ENCODE measurements at regions not wholly inside any gene's neighbourhood (a gene's known extent, or its start where the extent isn't known, plus 50 kb on each side); places are given as distances from the start of the nearest gene placed in this dataset.
"Not testable (repeated sequence)": the region's sequence is repeated elsewhere in the genome, so short reads cannot be mapped to it uniquely, and the experiment has no call there.

- Histone ChIP-seq H3K4me3 (ENCODE audit: low read depth, low read length) (peak overlapping the region; percentile 59), H3K36me3 (ENCODE audit: control insufficient read depth, insufficient read depth, low read length) (no peaks in the 10 kb centered on the region), H3K9ac (ENCODE audit: low read depth, low read length) (no peak overlapping the region), H3K27ac (ENCODE audit: low read depth, low read length) (no peak overlapping the region), H3K27me3 (ENCODE audit: control insufficient read depth, insufficient read depth, low read length) (peaks cover 38% of the 10 kb centered on the region), H3K9me3 (ENCODE audit: control insufficient read depth, insufficient read depth, low read length) (no peaks in the 10 kb centered on the region), H3K4me1 (ENCODE audit: control insufficient read depth, insufficient read depth, low read length) (no peaks in the 10 kb centered on the region)
Observed at GRCh38 chr13:25018729-25019115, 77.2 kb upstream of the PABPC3 start.

- H3K4me1 ChIP-seq (ENCODE audit: control insufficient read depth, insufficient read depth, low read length); H3K36me3 ChIP-seq (ENCODE audit: control insufficient read depth, insufficient read depth, low read length); H3K27ac ChIP-seq (ENCODE audit: low read depth, low read length); H3K9ac ChIP-seq (ENCODE audit: low read depth, low read length); H3K4me3 ChIP-seq (ENCODE audit: low read depth, low read length); H3K9me3 ChIP-seq (ENCODE audit: control insufficient read depth, insufficient read depth, low read length): not testable (repeated sequence)
- peaks cover 38% of the 10 kb centered on the region for H3K27me3 ChIP-seq (ENCODE audit: control insufficient read depth, insufficient read depth, low read length)
Observed at GRCh38 chr13:25019741-25020140, 76.2 kb upstream of the PABPC3 start.

DNA sequence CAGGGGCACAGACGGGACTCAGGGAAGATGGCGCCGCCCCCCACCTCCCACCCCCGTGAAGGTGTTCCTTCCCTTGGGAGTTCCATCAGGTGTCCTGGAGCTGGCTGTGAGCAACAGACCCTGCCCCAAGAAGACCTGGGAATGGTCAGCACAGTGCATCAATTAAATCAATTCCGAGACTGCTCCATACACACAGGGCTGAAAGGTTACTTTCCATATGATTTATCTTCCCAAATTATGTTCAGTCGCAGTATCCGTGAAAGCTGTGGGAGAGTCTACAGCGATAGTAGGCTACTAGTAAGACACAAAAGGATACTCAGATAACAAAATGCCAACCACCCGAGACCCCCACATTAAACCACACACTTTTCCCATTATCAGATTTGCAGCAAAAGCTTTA, 71.8 kb upstream of the PABPC3 start:
- Histone ChIP-seq H3K36me3 (ENCODE audit: control insufficient read depth, insufficient read depth, low read length) (no peaks in the 10 kb centered on the region), H3K4me1 (ENCODE audit: control insufficient read depth, insufficient read depth, low read length) (no peaks in the 10 kb centered on the region), H3K4me3 (ENCODE audit: low read depth, low read length) (no peak overlapping the region), H3K27me3 (ENCODE audit: control insufficient read depth, insufficient read depth, low read length) (peaks cover 13% of the 10 kb centered on the region), H3K27ac (ENCODE audit: low read depth, low read length) (no peak overlapping the region), H3K9me3 (ENCODE audit: control insufficient read depth, insufficient read depth, low read length) (no peaks in the 10 kb centered on the region), H3K9ac (ENCODE audit: low read depth, low read length) (no peak overlapping the region)

GRCh38 chr13:25032160-25032559, 63.8 kb upstream of the PABPC3 start:
- Histone ChIP-seq H3K36me3 (ENCODE audit: control insufficient read depth, insufficient read depth, low read length) (no peaks in the 10 kb centered on the region), H3K4me3 (ENCODE audit: low read depth, low read length) (no peak overlapping the region), H3K27me3 (ENCODE audit: control insufficient read depth, insufficient read depth, low read length) (no peaks in the 10 kb centered on the region; the same call in 1 of the 2 replicates), H3K27ac (ENCODE audit: low read depth, low read length) (no peak overlapping the region), H3K4me1 (ENCODE audit: control insufficient read depth, insufficient read depth, low read length) (peaks cover 7% of the 10 kb centered on the region; the same call in 1 of the 2 replicates), H3K9me3 (ENCODE audit: control insufficient read depth, insufficient read depth, low read length) (no peaks in the 10 kb centered on the region), H3K9ac (ENCODE audit: low read depth, low read length) (no peak overlapping the region)

DNA sequence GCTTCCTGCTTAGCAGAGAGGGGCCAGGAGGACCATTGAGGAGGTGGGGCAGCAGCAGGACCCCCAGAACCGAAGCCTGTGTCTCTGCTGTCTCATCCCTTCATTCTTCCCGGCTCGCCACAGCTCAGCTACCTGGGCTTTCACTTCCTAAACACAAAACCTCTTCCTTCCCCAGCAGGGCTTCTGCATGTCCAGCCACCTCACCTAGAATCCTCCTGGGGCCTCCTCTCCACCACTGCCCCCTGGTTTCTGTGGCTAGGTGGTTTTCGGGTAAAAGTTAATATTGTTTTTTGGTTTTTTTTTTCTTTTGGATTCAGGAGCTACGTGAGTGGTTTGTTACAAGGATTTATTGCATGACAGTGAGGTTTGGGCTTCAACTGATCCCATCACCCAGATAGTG, 61.8 kb upstream of the PABPC3 start:
- Histone ChIP-seq H3K4me1 (ENCODE audit: control insufficient read depth, insufficient read depth, low read length) (peaks cover 7% of the 10 kb centered on the region; the same call in 1 of the 2 replicates), H3K27me3 (ENCODE audit: control insufficient read depth, insufficient read depth, low read length) (no peaks in the 10 kb centered on the region; the same call in 1 of the 2 replicates), H3K27ac (ENCODE audit: low read depth, low read length) (no peak overlapping the region), H3K9ac (ENCODE audit: low read depth, low read length) (no peak overlapping the region), H3K36me3 (ENCODE audit: control insufficient read depth, insufficient read depth, low read length) (no peaks in the 10 kb centered on the region), H3K9me3 (ENCODE audit: control insufficient read depth, insufficient read depth, low read length) (no peaks in the 10 kb centered on the region), H3K4me3 (ENCODE audit: low read depth, low read length) (no peak overlapping the region)

- no peaks in the 10 kb centered on the region for H3K36me3 ChIP-seq (ENCODE audit: control insufficient read depth, insufficient read depth, low read length)
- H3K9me3 ChIP-seq (ENCODE audit: control insufficient read depth, insufficient read depth, low read length): no peaks in the 10 kb centered on the region
- H3K27me3 ChIP-seq (ENCODE audit: control insufficient read depth, insufficient read depth, low read length): no peaks in the 10 kb centered on the region; the same call in 1 of the 2 replicates
- H3K27ac ChIP-seq (ENCODE audit: low read depth, low read length): no peak overlapping the region
- H3K9ac ChIP-seq (ENCODE audit: low read depth, low read length): no peak overlapping the region
- H3K4me1 ChIP-seq (ENCODE audit: control insufficient read depth, insufficient read depth, low read length): no peaks in the 10 kb centered on the region
- H3K4me3 ChIP-seq (ENCODE audit: low read depth, low read length): no peak overlapping the region
Observed at GRCh38 chr13:25037057-25037813, 58.7 kb upstream of the PABPC3 start.

- H3K4me3 ChIP-seq (ENCODE audit: low read depth, low read length): no peak overlapping the region
- no peaks in the 10 kb centered on the region for H3K9me3 ChIP-seq (ENCODE audit: control insufficient read depth, insufficient read depth, low read length)
- no peaks in the 10 kb centered on the region for H3K4me1 ChIP-seq (ENCODE audit: control insufficient read depth, insufficient read depth, low read length)
- no peaks in the 10 kb centered on the region for H3K36me3 ChIP-seq (ENCODE audit: control insufficient read depth, insufficient read depth, low read length)
- H3K27ac ChIP-seq (ENCODE audit: low read depth, low read length): no peak overlapping the region
- H3K27me3 ChIP-seq (ENCODE audit: control insufficient read depth, insufficient read depth, low read length): peaks cover 26% of the 10 kb centered on the region
- H3K9ac ChIP-seq (ENCODE audit: low read depth, low read length): no peak overlapping the region
Observed at GRCh38 chr13:25042151-25042865, 53.6 kb upstream of the PABPC3 start.

DNA sequence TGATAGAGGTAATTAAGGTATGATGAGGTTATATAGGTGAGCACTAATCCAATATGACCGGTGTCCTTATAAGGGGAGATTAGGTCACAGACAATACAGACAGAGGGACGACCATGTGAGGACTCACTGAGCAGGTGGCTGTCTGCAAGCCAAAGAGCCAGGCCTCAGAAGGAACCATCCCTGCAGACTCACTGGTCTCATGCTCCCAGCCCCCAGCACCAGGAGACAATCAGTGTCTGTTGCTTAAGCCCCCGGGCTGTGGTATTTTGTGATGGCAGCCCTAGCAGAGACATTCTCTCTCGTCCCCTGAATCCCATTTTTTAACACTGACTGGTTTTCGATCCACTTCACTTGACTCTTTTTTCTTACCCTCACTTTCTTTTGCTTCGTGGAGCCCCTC, 51.9 kb upstream of the PABPC3 start:
- no peaks in the 10 kb centered on the region for H3K4me1 ChIP-seq (ENCODE audit: control insufficient read depth, insufficient read depth, low read length)
- H3K36me3 ChIP-seq (ENCODE audit: control insufficient read depth, insufficient read depth, low read length): no peaks in the 10 kb centered on the region
- H3K27ac ChIP-seq (ENCODE audit: low read depth, low read length): no peak overlapping the region
- H3K9me3 ChIP-seq (ENCODE audit: control insufficient read depth, insufficient read depth, low read length): no peaks in the 10 kb centered on the region
- no peak overlapping the region for H3K4me3 ChIP-seq (ENCODE audit: low read depth, low read length)
- H3K27me3 ChIP-seq (ENCODE audit: control insufficient read depth, insufficient read depth, low read length): peaks cover 41% of the 10 kb centered on the region
- H3K9ac ChIP-seq (ENCODE audit: low read depth, low read length): no peak overlapping the region

Measured in HUES48 (cell line).